ENCODE measurements at regions not wholly inside any gene's neighbourhood (a gene's known extent, or its start where the extent isn't known, plus 50 kb on each side); places are given as distances from the start of the nearest gene placed in this dataset.
"Not testable (repeated sequence)": the region's sequence is repeated elsewhere in the genome, so short reads cannot be mapped to it uniquely, and the experiment has no call there.

- not testable (repeated sequence) for H3K9me3 ChIP-seq (ENCODE audit: control insufficient read depth in 2 of 2, low read length in 2 of 2); H3K36me3 ChIP-seq (ENCODE audit: control insufficient read depth in 2 of 2, insufficient read depth in 2 of 2, low read length in 2 of 2); H3K9ac ChIP-seq (ENCODE audit: low read length in 2 of 2); H3K27ac ChIP-seq (ENCODE audit: low read length); H3K4me3 ChIP-seq (ENCODE audit: low read length in 2 of 2); H3K27me3 ChIP-seq (ENCODE audit: control insufficient read depth in 1 of 2, insufficient read depth in 2 of 2, low read length in 2 of 2); H3K4me1 ChIP-seq (ENCODE audit: control insufficient read depth, insufficient read depth, low read length)
Measured at GRCh38 chr15:53923741-53924140, 54.5 kb upstream of the UNC13C start.

DNA sequence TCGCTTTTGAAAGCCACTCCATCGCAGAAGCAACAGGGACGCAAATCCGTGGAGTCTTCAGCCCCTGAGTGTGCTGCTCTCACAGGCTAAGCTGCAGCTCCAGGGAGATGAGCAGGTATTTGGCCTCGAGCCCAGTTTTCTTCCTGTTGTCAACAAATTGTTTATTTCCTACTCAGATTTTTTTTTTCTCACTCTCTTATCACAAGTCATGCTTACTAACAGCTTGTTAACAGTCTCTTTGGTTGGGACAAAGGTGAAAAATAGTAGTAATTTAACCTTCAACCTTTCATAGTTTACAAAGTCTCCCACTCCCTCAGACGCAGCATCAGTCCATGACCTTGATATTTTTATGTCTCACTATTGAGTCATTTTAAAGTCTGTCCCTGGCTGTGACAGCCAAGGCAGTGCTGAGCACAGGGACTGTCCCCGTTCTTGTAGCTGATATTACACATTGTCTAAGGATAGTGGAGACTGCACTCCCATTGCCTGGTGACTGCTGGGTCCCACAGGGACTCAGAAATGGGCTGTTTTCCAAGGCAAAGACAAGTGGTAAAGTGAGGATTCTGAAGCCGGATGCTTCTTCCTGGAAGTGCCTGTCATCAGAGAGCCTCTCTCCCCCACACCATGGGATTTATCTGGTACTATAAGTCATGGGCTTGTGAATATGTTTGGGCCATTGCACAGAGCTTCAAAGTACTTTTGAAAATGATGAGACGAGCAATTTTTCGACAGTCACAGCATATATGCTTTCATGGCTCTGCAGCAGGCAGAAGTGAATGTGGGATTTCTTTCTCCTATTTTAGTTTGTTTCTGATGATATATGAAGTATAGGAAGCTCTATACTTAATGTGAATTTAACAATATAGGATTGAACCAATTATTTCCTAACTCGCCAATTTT, 59.8 kb upstream of the UNC13C start:
- Histone ChIP-seq H3K36me3 (ENCODE audit: control insufficient read depth in 2 of 2, insufficient read depth in 2 of 2, low read length in 2 of 2) (no peaks in the 10 kb centered on the region), H3K9me3 (ENCODE audit: control insufficient read depth in 2 of 2, low read length in 2 of 2) (no peaks in the 10 kb centered on the region), H3K4me3 (ENCODE audit: low read length in 2 of 2) (no peak overlapping the region), H3K27me3 (ENCODE audit: control insufficient read depth in 1 of 2, insufficient read depth in 2 of 2, low read length in 2 of 2) (no peaks in the 10 kb centered on the region), H3K4me1 (ENCODE audit: control insufficient read depth, insufficient read depth, low read length) (no peaks in the 10 kb centered on the region), H3K27ac (ENCODE audit: low read length) (no peak overlapping the region), H3K9ac (ENCODE audit: low read length in 2 of 2) (no peak overlapping the region)

- H3K9ac ChIP-seq (ENCODE audit: low read length in 2 of 2), result no peak overlapping the region
- H3K4me1 ChIP-seq (ENCODE audit: control insufficient read depth, insufficient read depth, low read length), result no peaks in the 10 kb centered on the region
- no peak overlapping the region for H3K27ac ChIP-seq (ENCODE audit: low read length)
- H3K27me3 ChIP-seq (ENCODE audit: control insufficient read depth in 1 of 2, insufficient read depth in 2 of 2, low read length in 2 of 2), result no peaks in the 10 kb centered on the region
- H3K9me3 ChIP-seq (ENCODE audit: control insufficient read depth in 2 of 2, low read length in 2 of 2), result no peaks in the 10 kb centered on the region
- no peak overlapping the region for H3K4me3 ChIP-seq (ENCODE audit: low read length in 2 of 2)
- no peaks in the 10 kb centered on the region for H3K36me3 ChIP-seq (ENCODE audit: control insufficient read depth in 2 of 2, insufficient read depth in 2 of 2, low read length in 2 of 2)
Measured at GRCh38 chr15:53917109-53917508, 61.1 kb upstream of the UNC13C start.

- no peak overlapping the region for H3K27ac ChIP-seq (ENCODE audit: low read length)
- H3K9me3 ChIP-seq (ENCODE audit: control insufficient read depth in 2 of 2, low read length in 2 of 2), result no peaks in the 10 kb centered on the region
- no peak overlapping the region for H3K9ac ChIP-seq (ENCODE audit: low read length in 2 of 2)
- peaks cover 7% of the 10 kb centered on the region for H3K4me1 ChIP-seq (ENCODE audit: control insufficient read depth, insufficient read depth, low read length)
- H3K36me3 ChIP-seq (ENCODE audit: control insufficient read depth in 2 of 2, insufficient read depth in 2 of 2, low read length in 2 of 2), result no peaks in the 10 kb centered on the region
- peaks cover 0 to 2% of the 10 kb centered on the region in 2 donors for H3K27me3 ChIP-seq (ENCODE audit: control insufficient read depth in 1 of 2, insufficient read depth in 2 of 2, low read length in 2 of 2)
- H3K4me3 ChIP-seq (ENCODE audit: low read length in 2 of 2), result peak overlapping the region in 1 of 2 donors; percentile 8
Measured at GRCh38 chr15:53911431-53911830, 66.8 kb upstream of the UNC13C start.

GRCh38 chr15:53910852-53911251, 67.4 kb upstream of the UNC13C start:
- Histone ChIP-seq H3K9me3 (ENCODE audit: control insufficient read depth in 2 of 2, low read length in 2 of 2) (no peaks in the 10 kb centered on the region), H3K4me1 (ENCODE audit: control insufficient read depth, insufficient read depth, low read length) (peaks cover 7% of the 10 kb centered on the region), H3K27me3 (ENCODE audit: control insufficient read depth in 1 of 2, insufficient read depth in 2 of 2, low read length in 2 of 2) (peaks cover 0 to 2% of the 10 kb centered on the region in 2 donors), H3K36me3 (ENCODE audit: control insufficient read depth in 2 of 2, insufficient read depth in 2 of 2, low read length in 2 of 2) (no peaks in the 10 kb centered on the region), H3K9ac (ENCODE audit: low read length in 2 of 2) (no peak overlapping the region), H3K4me3 (ENCODE audit: low read length in 2 of 2) (peak overlapping the region in 1 of 2 donors; percentile 8), H3K27ac (ENCODE audit: low read length) (no peak overlapping the region)

- Histone ChIP-seq H3K9me3 (ENCODE audit: control insufficient read depth in 2 of 2, low read length in 2 of 2) (no peaks in the 10 kb centered on the region), H3K36me3 (ENCODE audit: control insufficient read depth in 2 of 2, insufficient read depth in 2 of 2, low read length in 2 of 2) (no peaks in the 10 kb centered on the region), H3K27me3 (ENCODE audit: control insufficient read depth in 1 of 2, insufficient read depth in 2 of 2, low read length in 2 of 2) (peaks cover 0 to 2% of the 10 kb centered on the region in 2 donors), H3K4me1 (ENCODE audit: control insufficient read depth, insufficient read depth, low read length) (peaks cover 7% of the 10 kb centered on the region), H3K27ac (ENCODE audit: low read length) (no peak overlapping the region), H3K9ac (ENCODE audit: low read length in 2 of 2) (no peak overlapping the region), H3K4me3 (ENCODE audit: low read length in 2 of 2) (no peak overlapping the region)
Measured at GRCh38 chr15:53910236-53910849, 67.9 kb upstream of the UNC13C start.

- H3K9me3 ChIP-seq (ENCODE audit: control insufficient read depth in 2 of 2, low read length in 2 of 2), result no peaks in the 10 kb centered on the region
- H3K36me3 ChIP-seq (ENCODE audit: control insufficient read depth in 2 of 2, insufficient read depth in 2 of 2, low read length in 2 of 2), result no peaks in the 10 kb centered on the region
- no peak overlapping the region for H3K9ac ChIP-seq (ENCODE audit: low read length in 2 of 2)
- H3K27ac ChIP-seq (ENCODE audit: low read length), result no peak overlapping the region
- H3K4me1 ChIP-seq (ENCODE audit: control insufficient read depth, insufficient read depth, low read length), result no peaks in the 10 kb centered on the region
- H3K27me3 ChIP-seq (ENCODE audit: control insufficient read depth in 1 of 2, insufficient read depth in 2 of 2, low read length in 2 of 2), result no peaks in the 10 kb centered on the region
- H3K4me3 ChIP-seq (ENCODE audit: low read length in 2 of 2), result no peak overlapping the region
Measured at GRCh38 chr15:53903129-53903528, 75.1 kb upstream of the UNC13C start.

- not testable (repeated sequence) for H3K4me1 ChIP-seq (ENCODE audit: control insufficient read depth, insufficient read depth, low read length); H3K4me3 ChIP-seq (ENCODE audit: low read length in 2 of 2); H3K27ac ChIP-seq (ENCODE audit: low read length); H3K36me3 ChIP-seq (ENCODE audit: control insufficient read depth in 2 of 2, insufficient read depth in 2 of 2, low read length in 2 of 2); H3K9me3 ChIP-seq (ENCODE audit: control insufficient read depth in 2 of 2, low read length in 2 of 2); H3K9ac ChIP-seq (ENCODE audit: low read length in 2 of 2); H3K27me3 ChIP-seq (ENCODE audit: control insufficient read depth in 1 of 2, insufficient read depth in 2 of 2, low read length in 2 of 2)
Measured at GRCh38 chr15:53893468-53893867, 84.8 kb upstream of the UNC13C start.

DNA sequence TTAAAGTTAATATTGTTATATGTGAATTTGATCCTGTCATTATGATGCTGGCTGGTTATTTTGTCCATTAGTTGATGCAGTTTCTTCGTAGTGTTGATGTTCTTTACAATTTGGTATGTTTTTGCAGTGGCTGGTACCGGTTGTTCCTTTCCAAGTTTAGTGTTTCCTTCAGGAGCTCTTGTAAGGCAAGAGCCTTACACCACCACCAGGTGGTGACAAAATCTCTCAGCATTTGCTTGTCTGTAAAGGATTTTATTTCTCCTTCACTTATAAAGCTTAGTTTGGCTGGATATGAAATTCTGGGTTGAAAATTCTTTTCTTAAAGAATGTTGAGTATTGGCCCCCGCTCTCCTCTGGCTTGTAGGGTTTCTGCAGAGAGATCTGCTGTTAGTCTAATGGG, 86.4 kb upstream of the UNC13C start:
- H3K36me3 ChIP-seq (ENCODE audit: control insufficient read depth in 2 of 2, insufficient read depth in 2 of 2, low read length in 2 of 2); H3K9ac ChIP-seq (ENCODE audit: low read length in 2 of 2); H3K4me1 ChIP-seq (ENCODE audit: control insufficient read depth, insufficient read depth, low read length); H3K27ac ChIP-seq (ENCODE audit: low read length); H3K9me3 ChIP-seq (ENCODE audit: control insufficient read depth in 2 of 2, low read length in 2 of 2); H3K4me3 ChIP-seq (ENCODE audit: low read length in 2 of 2); H3K27me3 ChIP-seq (ENCODE audit: control insufficient read depth in 1 of 2, insufficient read depth in 2 of 2, low read length in 2 of 2): not testable (repeated sequence)

GRCh38 chr15:53884441-53884840, 93.8 kb upstream of the UNC13C start:
- Histone ChIP-seq H3K9ac (ENCODE audit: low read length in 2 of 2) (no peak overlapping the region), H3K4me1 (ENCODE audit: control insufficient read depth, insufficient read depth, low read length) (no peaks in the 10 kb centered on the region), H3K4me3 (ENCODE audit: low read length in 2 of 2) (no peak overlapping the region), H3K27me3 (ENCODE audit: control insufficient read depth in 1 of 2, insufficient read depth in 2 of 2, low read length in 2 of 2) (no peaks in the 10 kb centered on the region), H3K27ac (ENCODE audit: low read length) (no peak overlapping the region), H3K9me3 (ENCODE audit: control insufficient read depth in 2 of 2, low read length in 2 of 2) (no peaks in the 10 kb centered on the region), H3K36me3 (ENCODE audit: control insufficient read depth in 2 of 2, insufficient read depth in 2 of 2, low read length in 2 of 2) (no peaks in the 10 kb centered on the region)

DNA sequence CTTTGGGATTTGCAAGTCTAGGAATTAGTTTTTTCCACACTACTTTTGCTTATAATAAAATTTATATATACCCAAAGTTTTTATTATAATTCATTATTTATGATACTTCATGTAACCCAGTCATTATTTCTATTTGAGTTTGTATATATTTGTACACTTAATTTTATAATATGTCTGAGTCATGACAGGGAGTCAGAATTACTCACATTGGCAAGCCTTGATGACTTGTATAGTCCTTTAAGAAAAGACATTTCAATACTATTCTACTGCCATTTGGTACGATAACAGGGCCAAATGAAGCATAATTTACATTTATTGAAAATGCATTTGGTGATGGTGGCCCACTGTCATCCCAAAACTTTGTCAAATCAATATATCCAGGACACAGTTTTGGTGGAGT, 95.9 kb upstream of the UNC13C start:
- H3K9ac ChIP-seq (ENCODE audit: low read length in 2 of 2), result no peak overlapping the region
- no peaks in the 10 kb centered on the region for H3K27me3 ChIP-seq (ENCODE audit: control insufficient read depth in 1 of 2, insufficient read depth in 2 of 2, low read length in 2 of 2)
- H3K27ac ChIP-seq (ENCODE audit: low read length), result no peak overlapping the region

More for the DNA sequence above, 95.9 kb upstream of the UNC13C start:
- no peaks in the 10 kb centered on the region for H3K9me3 ChIP-seq (ENCODE audit: control insufficient read depth in 2 of 2, low read length in 2 of 2)
- no peaks in the 10 kb centered on the region for H3K36me3 ChIP-seq (ENCODE audit: control insufficient read depth in 2 of 2, insufficient read depth in 2 of 2, low read length in 2 of 2)
- no peak overlapping the region for H3K4me3 ChIP-seq (ENCODE audit: low read length in 2 of 2)
- H3K4me1 ChIP-seq (ENCODE audit: control insufficient read depth, insufficient read depth, low read length), result no peaks in the 10 kb centered on the region
